ENCODE measurements at regions not wholly inside any gene's neighbourhood (a gene's known extent, or its start where the extent isn't known, plus 50 kb on each side); places are given as distances from the start of the nearest gene placed in this dataset.

- Histone ChIP-seq H3K4me3 (no peak overlapping the region), H3K9me3 (no peaks in the 10 kb centered on the region), H3K36me3 (no peaks in the 10 kb centered on the region), H3K27me3 (no peaks in the 10 kb centered on the region), H3K4me1 (no peaks in the 10 kb centered on the region), H3K27ac (no peak overlapping the region)
- TF ChIP-seq CTCF (IDR thresholded peaks at IDR 0.05): no peak
- TF ChIP-seq POLR2A (IDR thresholded peaks at IDR 0.05): no peak
- no peak for TF ChIP-seq POLR2AphosphoS5 (IDR thresholded peaks at IDR 0.05; ENCODE audit: insufficient read depth in 1 of 2, low read depth in 1 of 2)
- intact Hi-C loops (cut with DNase I): no loop called here
- no peak for DNase-seq (ENCODE audit: extremely low spot score in 2 of 2)
Measured at GRCh38 chr16:50942143-50942542, 200.3 kb downstream of the CYLD start.

- no peak for DNase-seq (ENCODE audit: extremely low spot score in 2 of 2)
- H3K36me3 ChIP-seq: no peaks in the 10 kb centered on the region
- H3K9me3 ChIP-seq: no peaks in the 10 kb centered on the region
- H3K27me3 ChIP-seq: no peaks in the 10 kb centered on the region
- intact Hi-C loops (cut with DNase I): no loop called here
- no peak for TF ChIP-seq POLR2A (IDR thresholded peaks at IDR 0.05)
- TF ChIP-seq POLR2AphosphoS5 (IDR thresholded peaks at IDR 0.05; ENCODE audit: insufficient read depth in 1 of 2, low read depth in 1 of 2): no peak
- TF ChIP-seq CTCF (IDR thresholded peaks at IDR 0.05): no peak
- no peak overlapping the region for H3K4me3 ChIP-seq
- no peak overlapping the region for H3K27ac ChIP-seq
- H3K4me1 ChIP-seq: no peaks in the 10 kb centered on the region
Measured at GRCh38 chr16:50941681-50942080, 199.8 kb downstream of the CYLD start.

- no peak for TF ChIP-seq CTCF (IDR thresholded peaks at IDR 0.05)
- no peak for TF ChIP-seq POLR2A (IDR thresholded peaks at IDR 0.05)
- no peak for TF ChIP-seq POLR2AphosphoS5 (IDR thresholded peaks at IDR 0.05; ENCODE audit: insufficient read depth in 1 of 2, low read depth in 1 of 2)
- DNase-seq (ENCODE audit: extremely low spot score in 2 of 2): no peak
- Histone ChIP-seq H3K36me3 (no peaks in the 10 kb centered on the region), H3K27ac (no peak overlapping the region), H3K4me3 (no peak overlapping the region), H3K9me3 (no peaks in the 10 kb centered on the region), H3K4me1 (no peaks in the 10 kb centered on the region), H3K27me3 (no peaks in the 10 kb centered on the region)
- intact Hi-C loops (cut with DNase I): no loop called here
Measured at GRCh38 chr16:50940275-50940854, 198.5 kb downstream of the CYLD start.

GRCh38 chr16:50939356-50939755 is 197.5 kb downstream of the CYLD start:
- Histone ChIP-seq H3K4me3 (no peak overlapping the region), H3K27ac (no peak overlapping the region), H3K4me1 (no peaks in the 10 kb centered on the region), H3K27me3 (no peaks in the 10 kb centered on the region), H3K9me3 (no peaks in the 10 kb centered on the region), H3K36me3 (no peaks in the 10 kb centered on the region)
- TF ChIP-seq CTCF (IDR thresholded peaks at IDR 0.05) (no peak), POLR2AphosphoS5 (IDR thresholded peaks at IDR 0.05; ENCODE audit: insufficient read depth in 1 of 2, low read depth in 1 of 2) (no peak), POLR2A (IDR thresholded peaks at IDR 0.05) (no peak)
- DNase-seq (ENCODE audit: extremely low spot score in 2 of 2): no peak
- intact Hi-C loops (cut with DNase I): no loop called here

GRCh38 chr16:50938932-50939331 is 197.0 kb downstream of the CYLD start:
- no peak for DNase-seq (ENCODE audit: extremely low spot score in 2 of 2)
- no peaks in the 10 kb centered on the region for H3K9me3 ChIP-seq
- intact Hi-C loops (cut with DNase I): no loop called here
- TF ChIP-seq POLR2A (IDR thresholded peaks at IDR 0.05): no peak
- TF ChIP-seq POLR2AphosphoS5 (IDR thresholded peaks at IDR 0.05; ENCODE audit: insufficient read depth in 1 of 2, low read depth in 1 of 2): no peak
- no peak for TF ChIP-seq CTCF (IDR thresholded peaks at IDR 0.05)
- H3K36me3 ChIP-seq: no peaks in the 10 kb centered on the region
- H3K27ac ChIP-seq: no peak overlapping the region
- H3K27me3 ChIP-seq: no peaks in the 10 kb centered on the region
- no peak overlapping the region for H3K4me3 ChIP-seq
- H3K4me1 ChIP-seq: no peaks in the 10 kb centered on the region
